ENCODE measurements at regions not wholly inside any gene's neighbourhood (a gene's known extent, or its start where the extent isn't known, plus 50 kb on each side); places are given as distances from the start of the nearest gene placed in this dataset.

GRCh38 chr6:170029416-170030283 lies 261.2 kb downstream of the DLL1 start:
- no peak for TF ChIP-seq CTCF (IDR thresholded peaks at IDR 0.05; ENCODE audit: unreplicated experiment)
- CTCF ChIA-PET = no interaction called here
- no TSS peak for BruUV-seq (replicated peaks)
- Mint-ChIP-seq H3K36me3 (ENCODE audit: insufficient read depth, unreplicated experiment) (no peaks in the 10 kb centered on the region), H3K27me3 (ENCODE audit: unreplicated experiment) (peaks cover 19% of the 10 kb centered on the region), H3K4me3 (ENCODE audit: low read depth, unreplicated experiment) (no peak overlapping the region), H3K27ac (ENCODE audit: unreplicated experiment) (no peak overlapping the region), H3K9me3 (ENCODE audit: low read depth, unreplicated experiment) (peaks cover 14% of the 10 kb centered on the region), H3K4me1 (ENCODE audit: low read depth, unreplicated experiment) (peaks cover 22% of the 10 kb centered on the region)
- intact Hi-C loops (cut with micrococcal nuclease; ENCODE audit: unreplicated experiment) = no loop called here
- no peak for DNase-seq

- no peak overlapping the region for H3K4me3 Mint-ChIP-seq (ENCODE audit: low read depth, unreplicated experiment)
- H3K27ac Mint-ChIP-seq (ENCODE audit: unreplicated experiment) = no peak overlapping the region
- no peak for DNase-seq
- peaks cover 16% of the 10 kb centered on the region for H3K27me3 Mint-ChIP-seq (ENCODE audit: unreplicated experiment)
- H3K9me3 Mint-ChIP-seq (ENCODE audit: low read depth, unreplicated experiment) = peaks cover 14% of the 10 kb centered on the region
- no peak for TF ChIP-seq CTCF (IDR thresholded peaks at IDR 0.05; ENCODE audit: unreplicated experiment)
- intact Hi-C loops (cut with micrococcal nuclease; ENCODE audit: unreplicated experiment) = no loop called here
- H3K4me1 Mint-ChIP-seq (ENCODE audit: low read depth, unreplicated experiment) = peaks cover 22% of the 10 kb centered on the region
- H3K36me3 Mint-ChIP-seq (ENCODE audit: insufficient read depth, unreplicated experiment) = no peaks in the 10 kb centered on the region
- CTCF ChIA-PET = no interaction called here
- BruUV-seq (replicated peaks) = no TSS peak
These were observed 262.1 kb downstream of the DLL1 start for GRCh38 chr6:170028629-170029345.

- CTCF ChIA-PET = no interaction called here
- intact Hi-C loops (cut with micrococcal nuclease; ENCODE audit: unreplicated experiment) = no loop called here
- no peak overlapping the region for H3K27ac Mint-ChIP-seq (ENCODE audit: unreplicated experiment)
- TF ChIP-seq CTCF (IDR thresholded peaks at IDR 0.05; ENCODE audit: unreplicated experiment) = no peak
- H3K9me3 Mint-ChIP-seq (ENCODE audit: low read depth, unreplicated experiment) = peaks cover 7% of the 10 kb centered on the region
- peaks cover 4% of the 10 kb centered on the region for H3K27me3 Mint-ChIP-seq (ENCODE audit: unreplicated experiment)
- H3K4me1 Mint-ChIP-seq (ENCODE audit: low read depth, unreplicated experiment) = peaks cover 22% of the 10 kb centered on the region
- no peak overlapping the region for H3K4me3 Mint-ChIP-seq (ENCODE audit: low read depth, unreplicated experiment)
- no TSS peak for BruUV-seq (replicated peaks)
- H3K36me3 Mint-ChIP-seq (ENCODE audit: insufficient read depth, unreplicated experiment) = no peaks in the 10 kb centered on the region
- DNase-seq = no peak
These were observed 263.2 kb downstream of the DLL1 start for GRCh38 chr6:170027647-170028043.

GRCh38 chr6:170026751-170027646 lies 263.9 kb downstream of the DLL1 start:
- H3K9me3 Mint-ChIP-seq (ENCODE audit: low read depth, unreplicated experiment) = peaks cover 7% of the 10 kb centered on the region
- H3K4me3 Mint-ChIP-seq (ENCODE audit: low read depth, unreplicated experiment) = no peak overlapping the region
- intact Hi-C loops (cut with micrococcal nuclease; ENCODE audit: unreplicated experiment) = no loop called here
- peaks cover 22% of the 10 kb centered on the region for H3K4me1 Mint-ChIP-seq (ENCODE audit: low read depth, unreplicated experiment)
- BruUV-seq (replicated peaks) = no TSS peak
- CTCF ChIA-PET = no interaction called here
- no peaks in the 10 kb centered on the region for H3K27me3 Mint-ChIP-seq (ENCODE audit: unreplicated experiment)
- DNase-seq = peak; percentile 5
- no peak for TF ChIP-seq CTCF (IDR thresholded peaks at IDR 0.05; ENCODE audit: unreplicated experiment)
- H3K36me3 Mint-ChIP-seq (ENCODE audit: insufficient read depth, unreplicated experiment) = no peaks in the 10 kb centered on the region
- no peak overlapping the region for H3K27ac Mint-ChIP-seq (ENCODE audit: unreplicated experiment)
